ENCODE measurements at regions not wholly inside any gene's neighbourhood (a gene's known extent, or its start where the extent isn't known, plus 50 kb on each side); places are given as distances from the start of the nearest gene placed in this dataset.
"Not testable (repeated sequence)": the region's sequence is repeated elsewhere in the genome, so short reads cannot be mapped to it uniquely, and the experiment has no call there.

DNA sequence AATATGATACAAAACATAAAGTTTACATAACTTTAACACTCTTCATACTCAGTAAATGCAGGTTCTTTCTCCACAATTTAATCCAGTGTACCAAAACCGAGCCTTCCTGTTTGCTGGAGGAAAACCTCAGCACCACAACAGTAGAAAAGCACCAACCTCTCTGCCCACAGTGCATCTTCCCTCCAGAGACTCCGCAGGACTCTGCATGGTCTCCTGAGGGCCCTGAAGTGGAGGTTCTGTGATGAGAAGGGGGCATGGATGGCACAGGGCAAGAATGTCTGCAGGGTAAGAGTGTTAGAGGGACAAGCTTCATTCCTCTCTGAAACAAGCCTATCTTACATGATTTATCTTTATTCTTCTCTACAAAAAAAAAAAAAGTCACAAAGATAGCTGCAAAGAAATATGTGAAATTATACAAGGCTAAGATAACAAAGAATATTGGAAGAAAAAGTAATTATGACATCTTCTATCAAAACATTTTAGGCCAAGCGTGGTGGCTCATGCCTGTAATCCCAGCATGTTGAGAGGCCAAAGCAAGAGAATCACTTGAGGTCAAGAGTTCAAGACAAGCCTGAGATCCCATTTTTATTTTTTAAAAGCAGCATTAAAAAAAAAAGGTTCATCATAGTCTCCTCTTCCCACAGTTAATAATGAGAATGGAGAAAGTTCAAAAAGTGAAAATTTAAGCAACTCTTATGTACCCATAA, 102.0 kb downstream of the VPREB1 start:
- no peak for DNase-seq (ENCODE audit: low read depth)

DNA sequence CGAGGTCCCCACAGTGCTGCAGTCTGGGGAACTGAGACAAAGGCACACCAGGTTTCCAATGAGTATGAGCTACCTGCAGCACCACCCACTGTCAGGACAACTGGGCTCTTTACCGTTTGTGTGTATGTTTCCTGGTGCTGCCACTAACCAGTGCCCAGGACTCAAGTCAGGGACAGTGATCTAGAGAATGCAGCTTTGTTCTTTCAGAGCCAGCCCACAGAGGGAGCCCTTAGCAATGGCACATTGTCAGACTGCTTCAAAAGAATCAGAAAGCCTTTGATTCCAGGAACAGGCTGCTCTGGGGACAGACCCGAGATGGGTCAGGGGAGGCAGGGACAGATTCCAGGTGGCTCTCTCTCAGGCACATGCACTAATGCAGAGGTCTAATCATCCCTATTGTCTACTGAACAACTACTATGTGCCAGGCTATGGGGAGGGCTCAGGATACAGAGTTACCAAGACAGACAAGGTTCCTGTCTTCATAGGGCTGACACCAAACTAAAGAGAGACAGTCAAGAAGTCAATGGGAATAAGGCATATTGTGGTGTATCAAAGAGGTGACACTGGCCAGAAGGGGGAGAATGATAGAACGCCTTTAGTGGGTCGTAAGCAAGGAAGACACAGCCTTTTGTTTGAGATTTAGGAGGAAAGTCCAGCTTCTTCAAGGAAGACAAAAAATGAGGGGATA, 103.7 kb downstream of the VPREB1 start:
- no peak for DNase-seq (ENCODE audit: low read depth)

DNA sequence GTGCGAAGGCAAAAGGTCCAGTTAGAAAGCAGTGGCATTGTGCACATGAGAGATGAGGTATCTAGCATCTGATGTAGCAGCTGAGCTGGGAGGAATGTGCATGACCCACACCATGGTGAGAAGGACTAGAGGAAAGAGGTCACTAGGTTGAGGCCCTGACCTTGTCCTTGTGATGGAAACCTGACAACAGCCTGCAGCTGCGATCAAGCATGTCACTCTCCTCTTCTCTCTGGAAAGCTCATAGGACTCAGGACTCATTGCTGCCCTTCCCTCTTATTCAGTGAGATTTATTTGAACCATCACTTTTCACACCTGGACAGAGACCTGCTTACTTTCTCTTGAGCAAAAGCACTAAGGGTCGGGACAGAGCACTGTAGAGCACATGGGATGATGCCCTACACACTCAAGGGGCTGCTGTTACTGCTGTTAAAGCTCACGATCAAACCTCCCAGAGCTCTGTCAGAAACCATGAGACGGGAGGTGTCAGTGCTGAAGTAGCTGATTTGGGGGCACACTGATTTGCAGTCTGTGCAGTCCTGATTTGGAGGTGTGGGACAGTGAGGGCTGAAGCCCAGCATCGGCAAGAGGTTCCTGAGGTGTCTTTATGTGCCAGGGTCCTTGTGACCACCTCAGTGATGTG, 104.3 kb downstream of the VPREB1 start:
- DNase-seq (ENCODE audit: low read depth) = no peak

DNA sequence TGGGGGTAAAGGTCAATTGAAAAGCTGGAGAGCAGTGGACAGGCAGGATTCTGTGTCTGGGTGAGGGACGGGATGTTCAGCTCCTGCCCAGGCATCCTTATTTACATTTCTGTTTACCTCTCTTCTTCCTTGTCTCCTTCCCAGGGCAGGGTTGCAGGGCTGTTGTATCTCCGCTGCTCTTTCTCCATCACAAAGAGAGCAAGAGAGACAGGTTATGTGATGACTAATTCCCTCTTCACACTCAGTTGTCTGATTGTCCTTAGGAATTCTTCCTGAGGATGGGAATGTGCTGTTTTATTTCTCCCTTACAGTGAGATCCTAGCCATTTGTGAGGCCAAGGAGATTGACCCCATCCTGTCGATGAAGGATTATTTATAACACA, 104.9 kb downstream of the VPREB1 start:
- no peak for DNase-seq (ENCODE audit: low read depth)

DNA sequence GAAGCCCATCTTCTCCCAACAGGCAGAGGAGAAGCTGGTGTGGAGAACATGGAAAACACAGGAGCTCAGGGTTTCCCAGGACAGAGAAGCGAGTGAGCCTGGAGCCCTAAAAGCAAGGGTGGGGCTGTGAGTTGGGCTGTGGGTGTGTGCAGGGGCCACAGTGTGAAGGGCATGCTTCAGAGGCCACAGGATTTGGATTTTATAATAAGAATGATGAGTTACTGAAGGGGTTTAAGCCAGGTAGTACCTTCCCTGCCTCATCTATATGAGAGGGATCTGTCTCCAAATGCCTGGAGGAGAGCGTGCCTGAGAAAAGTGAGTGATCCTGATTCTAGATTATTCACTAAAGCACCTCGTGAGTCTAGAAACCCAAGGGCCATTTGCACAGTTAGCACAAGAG, 106.8 kb downstream of the VPREB1 start:
- no peak for DNase-seq (ENCODE audit: low read depth)

DNA sequence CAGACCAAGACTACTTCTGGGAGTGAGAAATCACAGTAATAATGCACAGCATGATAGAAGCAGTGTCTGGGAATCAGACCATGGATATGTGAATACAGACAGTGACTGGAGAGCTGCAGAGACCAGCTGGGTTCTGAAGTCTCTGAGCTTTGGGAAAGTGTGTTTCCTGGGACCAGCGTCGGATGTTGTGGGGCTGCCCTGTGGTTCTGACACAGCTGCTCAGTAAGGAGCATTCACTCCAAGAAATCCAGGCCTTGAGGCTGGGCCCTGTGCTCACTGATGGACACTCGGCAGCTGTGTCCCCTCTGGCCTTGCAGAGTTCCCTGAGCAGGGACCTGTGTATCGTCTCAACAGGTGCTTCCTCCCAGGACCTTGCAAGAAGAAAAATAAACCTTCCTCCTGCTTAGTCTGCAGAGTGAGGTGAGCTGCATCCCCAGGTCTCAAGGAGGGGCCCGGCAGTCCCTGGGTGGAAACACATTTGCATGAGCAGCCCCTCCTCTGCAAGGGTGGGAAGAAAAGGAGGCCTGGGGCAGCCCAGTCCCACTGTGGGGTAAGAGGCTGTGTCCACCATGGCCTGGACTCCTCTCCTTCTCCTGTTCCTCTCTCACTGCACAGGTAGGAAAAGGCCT, 107.9 kb downstream of the VPREB1 start:
- no peak for DNase-seq (ENCODE audit: low read depth)

DNA sequence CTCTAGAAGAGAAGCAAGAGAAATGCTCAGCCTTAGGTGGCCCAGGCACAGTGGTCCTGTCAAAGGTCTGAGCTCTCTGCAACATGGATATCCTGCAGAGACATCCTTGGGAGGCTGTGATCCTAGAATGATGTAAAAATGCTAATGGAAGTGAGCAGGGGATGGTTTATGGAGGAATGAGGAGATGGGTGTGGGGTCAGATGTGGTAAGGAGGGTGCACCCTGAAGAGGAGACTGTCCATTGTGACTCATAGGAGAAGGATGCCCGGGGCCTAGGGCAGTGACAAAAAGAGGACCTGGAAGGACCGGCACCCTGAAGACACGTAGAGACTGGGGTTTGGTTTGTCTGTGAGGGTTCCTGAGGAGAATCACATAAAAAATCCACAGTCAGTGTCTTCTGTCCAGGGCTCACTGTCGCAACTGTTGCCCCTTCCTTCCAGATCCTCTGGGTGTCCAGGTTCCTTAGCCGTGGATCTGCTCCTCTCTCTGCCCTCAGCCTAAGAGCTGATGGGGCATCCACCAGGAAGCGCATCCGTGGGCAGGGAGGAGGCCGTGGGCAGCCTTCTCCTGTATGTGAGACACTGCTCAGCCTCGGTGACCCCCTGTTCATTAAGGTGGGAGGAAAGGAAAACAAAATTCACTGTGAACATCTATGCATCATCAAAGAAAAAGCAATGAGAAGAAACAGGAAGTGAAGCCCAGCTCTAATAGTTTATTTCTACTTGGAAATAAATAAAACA, 110.7 kb downstream of the VPREB1 start:
- DNase-seq (ENCODE audit: low read depth) = no peak

DNA sequence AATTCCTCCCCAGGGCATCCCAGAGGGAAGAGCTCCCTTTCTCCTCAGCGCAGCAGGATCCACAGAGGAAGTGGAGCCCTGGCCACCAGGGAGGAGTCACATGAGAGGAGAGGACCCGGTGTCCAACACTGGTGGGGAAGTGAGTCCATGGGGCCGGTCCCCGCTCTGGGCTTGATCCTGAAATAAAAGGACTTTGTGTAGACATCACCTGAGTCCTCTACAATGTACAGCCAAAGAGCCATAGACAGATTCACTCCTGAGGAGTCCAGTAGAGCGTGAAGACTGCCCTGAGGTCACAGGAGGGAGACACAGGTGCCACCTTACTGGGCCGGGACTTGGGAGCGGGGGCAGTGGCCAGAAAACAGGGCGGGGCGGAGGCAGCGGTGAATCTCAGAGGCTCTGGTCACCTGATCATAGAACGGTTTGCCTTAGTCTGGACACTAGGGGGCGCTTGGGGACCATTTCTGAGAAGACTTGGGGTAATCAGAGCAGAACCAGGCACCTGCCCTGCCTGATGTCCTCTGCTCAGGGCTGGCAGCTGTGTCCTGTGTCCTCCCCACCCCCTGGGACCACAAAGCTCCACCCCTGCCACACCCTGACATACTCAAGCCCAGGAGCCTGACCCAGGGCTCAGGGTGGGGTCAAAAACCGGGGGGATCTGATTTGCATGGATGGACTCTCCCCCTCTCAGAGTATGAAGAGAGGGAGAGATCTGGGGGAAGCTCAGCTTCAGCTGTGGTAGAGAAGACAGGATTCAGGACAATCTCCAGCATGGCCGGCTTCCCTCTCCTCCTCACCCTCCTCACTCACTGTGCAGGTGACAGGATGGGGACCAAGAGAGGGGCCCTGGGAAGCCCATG, 112.7 kb downstream of the VPREB1 start:
- DNase-seq (ENCODE audit: low read depth) = peak; percentile 46

DNA sequence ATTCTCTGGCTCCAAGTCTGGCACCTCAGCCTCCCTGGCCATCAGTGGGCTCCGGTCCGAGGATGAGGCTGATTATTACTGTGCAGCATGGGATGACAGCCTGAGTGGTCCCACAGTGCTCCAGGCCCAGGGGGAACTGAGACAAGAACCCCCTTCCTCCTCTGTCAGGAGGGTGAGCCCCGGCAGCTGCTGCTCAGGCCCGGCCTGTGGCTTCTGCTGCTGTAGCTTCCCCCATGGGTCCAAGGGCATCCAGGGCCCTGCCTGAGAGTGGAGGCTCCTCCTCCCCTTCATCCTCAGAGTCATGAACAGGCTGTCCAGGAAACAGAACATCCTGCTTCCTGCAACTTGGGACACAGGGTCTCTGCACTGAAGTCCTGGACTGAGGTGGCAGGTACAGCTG, 113.6 kb downstream of the VPREB1 start:
- DNase-seq (ENCODE audit: low read depth) = no peak

DNA sequence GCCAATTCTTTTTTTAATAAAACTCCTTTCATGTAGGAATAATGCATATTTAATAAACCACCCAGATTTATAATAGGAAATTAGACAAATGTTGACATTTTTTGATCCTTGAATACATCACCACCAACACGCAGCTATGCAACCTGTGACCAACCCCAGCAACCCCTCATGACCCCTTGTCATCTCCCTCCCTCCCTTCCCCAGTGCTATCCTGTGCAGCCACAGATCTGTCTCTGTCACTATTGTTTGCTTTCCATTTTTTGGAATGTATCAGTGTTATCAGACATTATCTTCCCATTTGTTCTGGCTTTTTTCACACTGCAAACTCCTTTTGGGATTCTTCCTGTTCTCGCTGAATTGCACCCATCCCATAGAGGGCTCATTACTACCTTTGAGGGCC, 114.1 kb downstream of the VPREB1 start:
- no peak for DNase-seq (ENCODE audit: low read depth)

DNA sequence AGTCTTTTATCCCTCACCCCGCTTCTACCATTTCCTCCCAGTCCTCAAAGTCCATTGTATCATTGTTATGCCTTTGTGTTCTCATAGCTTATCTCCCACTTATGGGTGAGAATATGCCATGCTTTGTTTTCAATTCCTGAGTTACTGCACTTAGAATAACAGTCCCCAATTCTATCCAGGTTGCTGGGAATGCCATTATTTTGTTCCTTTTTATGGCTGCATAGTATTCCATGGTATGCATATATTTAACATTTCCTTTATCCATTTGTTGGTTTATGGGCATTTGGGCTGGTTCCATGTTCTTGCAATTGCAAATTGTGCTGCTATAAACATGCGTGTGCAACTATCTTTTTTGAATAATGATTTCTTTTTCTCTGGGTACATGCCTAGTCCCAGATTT, 114.9 kb downstream of the VPREB1 start:
- DNase-seq (ENCODE audit: low read depth) = no peak

DNA sequence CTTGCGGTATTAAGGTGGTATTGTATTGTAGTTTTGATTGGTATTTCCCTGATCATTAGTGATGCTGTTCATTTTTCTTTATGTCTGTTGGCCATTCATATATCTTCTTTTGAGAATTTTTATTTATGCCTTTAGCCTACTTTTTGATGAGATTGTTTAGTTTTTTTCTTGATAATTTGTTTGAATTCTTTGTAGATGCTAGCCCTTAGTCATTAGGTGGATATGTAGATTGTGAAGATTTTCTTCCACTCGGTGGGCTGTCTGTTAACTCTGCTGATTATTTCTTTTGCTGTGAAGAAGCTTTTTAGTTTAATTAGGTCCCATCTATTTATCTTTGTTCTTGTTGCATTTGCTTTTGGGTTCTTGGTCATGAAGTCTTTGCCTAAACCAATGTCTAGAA, 115.4 kb downstream of the VPREB1 start:
- no peak for DNase-seq (ENCODE audit: low read depth)

DNA sequence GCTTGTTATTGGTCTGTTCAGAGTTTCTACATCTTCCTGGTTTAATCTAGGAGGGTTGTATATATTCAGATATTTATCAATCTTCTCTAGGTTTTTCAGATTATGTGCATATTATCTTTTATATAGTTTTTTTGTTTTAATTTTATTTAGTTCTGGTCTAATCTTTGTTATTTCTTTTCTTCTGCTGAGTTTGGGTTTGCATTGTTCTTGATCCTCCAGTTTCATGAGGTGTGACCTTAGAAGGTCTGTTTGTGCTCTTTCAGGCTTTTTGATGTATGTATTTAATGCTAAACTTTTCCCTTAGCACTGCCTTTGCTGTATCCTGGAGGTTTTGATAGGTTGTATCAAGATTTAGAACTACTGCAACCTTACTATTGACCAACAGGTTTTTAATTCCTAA, 117.7 kb downstream of the VPREB1 start:
- DNase-seq (ENCODE audit: low read depth) = no peak

DNA sequence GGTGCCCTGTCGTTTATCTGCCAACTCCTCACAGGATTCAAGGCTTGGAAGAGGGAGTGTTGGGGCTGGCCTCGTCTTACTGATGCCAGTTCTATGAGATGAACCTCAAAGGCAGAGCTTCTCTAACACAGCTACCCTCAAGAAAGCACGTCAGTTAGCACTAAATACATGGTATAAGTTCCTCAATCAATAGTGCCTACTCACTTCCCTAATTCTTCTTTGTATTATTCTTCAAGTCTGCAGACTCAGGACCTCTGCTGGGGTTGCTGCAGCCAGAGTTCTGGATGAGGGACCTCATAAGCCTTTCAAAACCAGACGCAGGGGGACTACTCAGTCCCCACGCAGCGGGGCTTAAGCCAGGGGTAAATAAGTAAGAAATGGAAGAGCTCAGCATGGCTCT, 118.3 kb downstream of the VPREB1 start:
- DNase-seq (ENCODE audit: low read depth) = no peak

DNA sequence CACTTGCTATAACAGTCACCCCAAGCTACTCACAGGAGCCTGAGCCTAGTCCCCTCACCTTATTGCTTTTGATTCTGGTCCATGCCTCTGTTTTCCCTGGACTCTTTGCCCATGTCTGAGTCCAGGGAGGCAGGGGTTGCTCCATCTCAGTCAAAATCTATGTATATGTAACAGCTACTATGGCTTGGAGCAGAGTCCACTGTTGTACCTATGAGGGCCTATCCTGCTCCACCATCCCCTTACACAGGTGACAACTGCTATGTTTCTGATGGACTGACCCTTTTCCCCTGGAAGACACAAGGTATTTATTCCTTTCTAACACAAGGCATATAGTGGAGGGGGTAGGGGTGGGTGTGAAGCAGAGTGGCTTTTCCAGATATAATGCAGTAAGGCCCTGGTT, 119.6 kb downstream of the VPREB1 start:
- DNase-seq (ENCODE audit: low read depth) = no peak

DNA sequence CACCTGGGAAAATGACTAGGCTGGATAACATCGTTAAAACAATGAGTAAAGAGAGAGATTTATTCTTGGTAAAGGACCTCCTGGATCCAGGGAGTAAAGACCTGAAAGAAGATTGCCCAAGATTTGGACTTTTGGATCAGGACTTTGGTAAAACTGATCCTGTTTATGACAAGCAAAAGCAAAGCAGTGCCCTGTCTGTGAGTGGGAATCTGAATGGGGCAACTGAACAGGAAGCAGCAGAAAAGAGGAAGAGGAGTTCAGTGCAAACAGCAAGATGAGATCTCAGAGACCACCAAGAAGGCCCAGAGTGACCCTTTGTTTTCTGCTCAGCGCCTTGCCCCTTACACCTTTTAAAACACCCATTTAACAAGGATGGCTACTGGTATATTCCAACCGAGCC, 122.0 kb downstream of the VPREB1 start:
- DNase-seq (ENCODE audit: low read depth) = no peak

DNA sequence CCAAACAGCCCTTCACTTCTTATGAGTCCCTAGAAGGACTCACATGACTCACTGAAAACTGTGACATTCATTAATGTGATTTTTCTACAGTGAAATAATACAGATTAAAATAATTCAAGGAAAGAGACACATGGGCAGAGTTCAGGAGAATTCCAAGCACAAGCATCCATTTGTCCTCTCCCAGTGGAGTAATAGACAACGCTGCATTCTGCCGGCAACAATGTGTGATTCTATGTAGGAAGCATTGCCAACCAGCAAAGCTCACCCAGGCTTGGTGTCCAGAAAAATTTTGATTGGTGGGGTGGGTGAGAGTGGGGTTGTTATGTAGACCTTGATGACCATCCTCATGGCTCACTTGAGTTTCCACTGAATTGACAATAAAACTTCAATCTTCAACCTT, 123.9 kb downstream of the VPREB1 start:
- DNase-seq (ENCODE audit: low read depth) = no peak

DNA sequence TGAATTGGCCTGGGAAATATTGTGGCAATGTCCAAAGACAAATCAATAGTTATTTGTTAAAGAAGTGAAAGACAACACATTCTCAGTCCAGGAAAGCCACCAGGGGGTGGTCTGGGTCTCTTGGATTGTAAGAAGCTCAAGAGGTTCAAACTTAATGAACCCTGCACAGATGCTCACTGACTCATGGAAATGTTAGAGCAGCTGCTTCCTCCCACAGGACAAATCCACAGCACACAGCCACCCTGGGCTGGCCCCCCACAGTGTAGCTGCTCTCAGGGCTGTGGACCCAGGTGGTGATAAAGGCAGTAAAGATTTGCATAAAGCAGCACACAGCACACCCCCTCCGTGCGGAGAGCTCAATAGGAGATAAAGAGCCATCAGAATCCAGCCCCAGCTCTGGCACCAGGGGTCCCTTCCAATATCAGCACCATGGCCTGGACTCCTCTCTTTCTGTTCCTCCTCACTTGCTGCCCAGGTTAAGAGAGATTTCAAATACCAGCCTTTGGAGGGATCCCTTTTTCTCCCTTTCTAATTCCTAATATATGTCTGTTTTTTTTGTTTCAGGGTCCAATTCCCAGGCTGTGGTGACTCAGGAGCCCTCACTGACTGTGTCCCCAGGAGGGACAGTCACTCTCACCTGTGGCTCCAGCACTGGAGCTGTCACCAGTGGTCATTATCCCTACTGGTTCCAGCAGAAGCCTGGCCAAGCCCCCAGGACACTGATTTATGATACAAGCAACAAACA, 124.8 kb downstream of the VPREB1 start:
- not testable (repeated sequence) for DNase-seq (ENCODE audit: low read depth)

DNA sequence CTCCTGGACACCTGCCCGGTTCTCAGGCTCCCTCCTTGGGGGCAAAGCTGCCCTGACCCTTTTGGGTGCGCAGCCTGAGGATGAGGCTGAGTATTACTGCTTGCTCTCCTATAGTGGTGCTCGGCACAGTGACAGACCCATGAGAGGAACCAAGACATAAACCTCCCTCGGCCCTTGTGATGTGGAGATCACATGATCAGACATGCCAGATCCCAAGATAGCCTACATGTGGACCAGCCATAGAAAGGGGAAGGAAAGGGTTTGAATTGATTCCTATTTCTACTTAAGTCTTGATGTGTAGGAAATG, 125.3 kb downstream of the VPREB1 start:
- no peak for DNase-seq (ENCODE audit: low read depth)

DNA sequence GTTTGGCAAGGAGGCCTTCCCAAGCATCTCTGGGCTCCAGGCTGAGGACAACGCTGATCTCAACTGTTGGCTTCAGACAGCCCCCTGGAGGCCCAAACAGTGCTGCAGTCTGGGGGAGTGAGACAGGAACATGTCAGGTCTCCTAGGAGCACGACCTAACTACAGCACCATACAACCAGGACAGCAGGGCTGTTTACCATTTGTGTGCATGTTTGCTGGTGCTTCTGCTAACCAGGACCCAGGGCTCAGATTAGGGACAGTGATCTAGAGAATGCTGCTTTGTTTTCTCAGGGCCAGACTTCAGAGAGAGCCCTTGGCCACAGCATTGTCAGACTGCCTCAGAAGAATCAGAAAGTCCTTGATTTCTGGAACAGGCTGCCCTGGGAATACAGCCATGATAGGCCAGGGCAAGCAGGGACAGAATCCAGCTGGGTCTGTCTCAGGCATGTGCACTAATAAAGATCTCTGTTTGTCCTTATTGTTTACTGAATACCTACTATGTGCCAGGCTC, 126.5 kb downstream of the VPREB1 start:
- no peak for DNase-seq (ENCODE audit: low read depth)

DNA sequence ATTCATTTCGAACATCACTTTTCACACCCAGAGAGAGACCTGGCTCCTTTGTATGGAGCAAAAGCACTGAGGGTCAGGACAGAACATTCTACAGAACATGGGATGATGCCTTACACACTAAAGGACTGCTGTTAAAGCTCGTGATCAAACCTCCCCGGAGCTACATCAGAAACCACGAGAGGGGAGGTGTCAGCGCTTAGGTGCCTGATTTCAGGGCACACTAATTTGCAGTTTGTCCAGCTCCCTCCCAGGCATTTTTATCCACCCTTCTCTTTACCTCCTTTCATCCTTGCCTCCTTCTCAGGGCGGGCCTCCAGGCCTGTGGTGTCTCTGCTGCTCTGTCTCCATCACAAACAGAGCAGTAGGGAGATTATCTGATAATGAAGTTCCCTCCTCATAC, 127.5 kb downstream of the VPREB1 start:
- no peak for DNase-seq (ENCODE audit: low read depth)

Measured in amniotic epithelial cell (primary cell).